ENCODE measurements at regions not wholly inside any gene's neighbourhood (a gene's known extent, or its start where the extent isn't known, plus 50 kb on each side); places are given as distances from the start of the nearest gene placed in this dataset.

GRCh38 chr2:189364607-189365006, 76.7 kb upstream of the WDR75 start:
- DNase-seq (ENCODE audit: low read depth in 2 of 2), result no peak

GRCh38 chr2:189366349-189366748, 74.9 kb upstream of the WDR75 start:
- no peak for DNase-seq (ENCODE audit: low read depth in 2 of 2)

GRCh38 chr2:189367343-189367742, 73.9 kb upstream of the WDR75 start:
- DNase-seq (ENCODE audit: low read depth in 2 of 2), result no peak

GRCh38 chr2:189369566-189369965, 71.7 kb upstream of the WDR75 start:
- peak; percentile 16 to 72 for DNase-seq (ENCODE audit: low read depth in 2 of 2)

GRCh38 chr2:189370719-189371118, 70.6 kb upstream of the WDR75 start:
- DNase-seq (ENCODE audit: low read depth in 2 of 2), result peak; percentile 60 to 88

GRCh38 chr2:189372688-189373257, 68.5 kb upstream of the WDR75 start:
- no peak for DNase-seq (ENCODE audit: low read depth in 2 of 2)

GRCh38 chr2:189374481-189374880, 66.8 kb upstream of the WDR75 start:
- no peak for DNase-seq (ENCODE audit: low read depth in 2 of 2)

- DNase-seq (ENCODE audit: low read depth in 2 of 2), result no peak
Observed at GRCh38 chr2:189375842-189376241, 65.4 kb upstream of the WDR75 start.

GRCh38 chr2:189379287-189379630, 62.0 kb upstream of the WDR75 start:
- no peak for DNase-seq (ENCODE audit: low read depth in 2 of 2)

- peak in 1 of 2 donors; percentile 17 for DNase-seq (ENCODE audit: low read depth in 2 of 2)
Observed at GRCh38 chr2:189379731-189380261, 61.5 kb upstream of the WDR75 start.

- no peak for DNase-seq (ENCODE audit: low read depth in 2 of 2)
Observed at GRCh38 chr2:189382668-189383067, 58.6 kb upstream of the WDR75 start.

GRCh38 chr2:189386741-189387140, 54.5 kb upstream of the WDR75 start:
- DNase-seq (ENCODE audit: low read depth in 2 of 2), result no peak

- DNase-seq (ENCODE audit: low read depth in 2 of 2), result no peak
Observed at GRCh38 chr2:189391201-189391600, 50.1 kb upstream of the WDR75 start.
